ENCODE measurements at regions not wholly inside any gene's neighbourhood (a gene's known extent, or its start where the extent isn't known, plus 50 kb on each side); places are given as distances from the start of the nearest gene placed in this dataset.

- BruUV-seq (replicated peaks), result no TSS peak
- DNase-seq, result no peak
- no peaks in the 10 kb centered on the region for H3K36me3 Mint-ChIP-seq (ENCODE audit: insufficient read depth, unreplicated experiment)
- intact Hi-C loops (cut with micrococcal nuclease; ENCODE audit: unreplicated experiment), result no loop called here
- no peaks in the 10 kb centered on the region for H3K27me3 Mint-ChIP-seq (ENCODE audit: unreplicated experiment)
- TF ChIP-seq, protein P1, sequence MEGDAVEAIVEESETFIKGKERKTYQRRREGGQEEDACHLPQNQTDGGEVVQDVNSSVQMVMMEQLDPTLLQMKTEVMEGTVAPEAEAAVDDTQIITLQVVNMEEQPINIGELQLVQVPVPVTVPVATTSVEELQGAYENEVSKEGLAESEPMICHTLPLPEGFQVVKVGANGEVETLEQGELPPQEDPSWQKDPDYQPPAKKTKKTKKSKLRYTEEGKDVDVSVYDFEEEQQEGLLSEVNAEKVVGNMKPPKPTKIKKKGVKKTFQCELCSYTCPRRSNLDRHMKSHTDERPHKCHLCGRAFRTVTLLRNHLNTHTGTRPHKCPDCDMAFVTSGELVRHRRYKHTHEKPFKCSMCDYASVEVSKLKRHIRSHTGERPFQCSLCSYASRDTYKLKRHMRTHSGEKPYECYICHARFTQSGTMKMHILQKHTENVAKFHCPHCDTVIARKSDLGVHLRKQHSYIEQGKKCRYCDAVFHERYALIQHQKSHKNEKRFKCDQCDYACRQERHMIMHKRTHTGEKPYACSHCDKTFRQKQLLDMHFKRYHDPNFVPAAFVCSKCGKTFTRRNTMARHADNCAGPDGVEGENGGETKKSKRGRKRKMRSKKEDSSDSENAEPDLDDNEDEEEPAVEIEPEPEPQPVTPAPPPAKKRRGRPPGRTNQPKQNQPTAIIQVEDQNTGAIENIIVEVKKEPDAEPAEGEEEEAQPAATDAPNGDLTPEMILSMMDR (IDR thresholded peaks at IDR 0.05; ENCODE audit: unreplicated experiment), result no peak
- no peaks in the 10 kb centered on the region for H3K9me3 Mint-ChIP-seq (ENCODE audit: low read depth, unreplicated experiment)
- no peaks in the 10 kb centered on the region for H3K4me1 Mint-ChIP-seq (ENCODE audit: low read depth, unreplicated experiment)
- CTCF ChIA-PET, result no interaction called here
- no peak overlapping the region for H3K27ac Mint-ChIP-seq (ENCODE audit: unreplicated experiment)
- no peak overlapping the region for H3K4me3 Mint-ChIP-seq (ENCODE audit: low read depth, unreplicated experiment)
Observed at GRCh38 chr3:21041621-21042020, 709.4 kb downstream of the ZNF385D start.

- no peak for DNase-seq
- TF ChIP-seq, protein P1 (IDR thresholded peaks at IDR 0.05; ENCODE audit: unreplicated experiment), result no peak
- Mint-ChIP-seq H3K27me3 (ENCODE audit: unreplicated experiment) (no peaks in the 10 kb centered on the region), H3K27ac (ENCODE audit: unreplicated experiment) (no peak overlapping the region), H3K4me1 (ENCODE audit: low read depth, unreplicated experiment) (no peaks in the 10 kb centered on the region), H3K9me3 (ENCODE audit: low read depth, unreplicated experiment) (no peaks in the 10 kb centered on the region), H3K4me3 (ENCODE audit: low read depth, unreplicated experiment) (no peak overlapping the region), H3K36me3 (ENCODE audit: insufficient read depth, unreplicated experiment) (no peaks in the 10 kb centered on the region)
- CTCF ChIA-PET, result no interaction called here
- intact Hi-C loops (cut with micrococcal nuclease; ENCODE audit: unreplicated experiment), result no loop called here
- BruUV-seq (replicated peaks), result no TSS peak
Observed at GRCh38 chr3:21036888-21037287, 714.1 kb downstream of the ZNF385D start.

- no peak for DNase-seq
- CTCF ChIA-PET, result interaction anchor here (0.6 kb wide), 1 partner anchor 14 kb away, joined by 3 read pairs; no protein-coding TSS in a partner anchor
- Mint-ChIP-seq H3K4me1 (ENCODE audit: low read depth, unreplicated experiment) (no peaks in the 10 kb centered on the region), H3K4me3 (ENCODE audit: low read depth, unreplicated experiment) (no peak overlapping the region), H3K9me3 (ENCODE audit: low read depth, unreplicated experiment) (no peaks in the 10 kb centered on the region), H3K36me3 (ENCODE audit: insufficient read depth, unreplicated experiment) (no peaks in the 10 kb centered on the region), H3K27me3 (ENCODE audit: unreplicated experiment) (no peaks in the 10 kb centered on the region), H3K27ac (ENCODE audit: unreplicated experiment) (no peak overlapping the region)
- TF ChIP-seq, protein P1 (IDR thresholded peaks at IDR 0.05; ENCODE audit: unreplicated experiment), result no peak
- no TSS peak for BruUV-seq (replicated peaks)
- intact Hi-C loops (cut with micrococcal nuclease; ENCODE audit: unreplicated experiment), result no loop called here
Observed at GRCh38 chr3:21028412-21028811, 722.6 kb downstream of the ZNF385D start.

DNA sequence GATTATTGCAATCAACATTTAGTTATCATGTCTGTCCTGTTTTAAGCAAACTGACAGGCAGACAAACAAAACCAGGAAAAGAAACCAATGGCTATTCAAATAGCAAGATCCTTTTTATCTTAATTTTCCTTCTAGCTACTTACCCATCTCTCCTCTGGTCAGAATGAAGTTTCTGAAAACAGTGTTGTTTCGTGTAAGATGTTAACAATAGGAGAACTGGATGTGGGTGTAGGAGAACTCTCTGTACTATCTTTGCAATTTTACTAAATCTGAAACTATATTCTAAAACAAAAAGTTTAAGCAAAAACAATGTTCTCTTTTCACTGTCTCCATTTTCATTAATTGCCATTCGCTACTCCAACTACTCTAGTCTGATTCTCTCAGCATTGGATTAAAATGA lies 726.4 kb downstream of the ZNF385D start:
- H3K27ac Mint-ChIP-seq (ENCODE audit: unreplicated experiment), result no peak overlapping the region
- TF ChIP-seq, protein P1 (IDR thresholded peaks at IDR 0.05; ENCODE audit: unreplicated experiment), result no peak
- H3K9me3 Mint-ChIP-seq (ENCODE audit: low read depth, unreplicated experiment), result no peaks in the 10 kb centered on the region
- CTCF ChIA-PET, result no interaction called here
- no peak overlapping the region for H3K4me3 Mint-ChIP-seq (ENCODE audit: low read depth, unreplicated experiment)
- no peaks in the 10 kb centered on the region for H3K4me1 Mint-ChIP-seq (ENCODE audit: low read depth, unreplicated experiment)
- intact Hi-C loops (cut with micrococcal nuclease; ENCODE audit: unreplicated experiment), result no loop called here
- no TSS peak for BruUV-seq (replicated peaks)
- no peaks in the 10 kb centered on the region for H3K36me3 Mint-ChIP-seq (ENCODE audit: insufficient read depth, unreplicated experiment)
- no peak for DNase-seq
- H3K27me3 Mint-ChIP-seq (ENCODE audit: unreplicated experiment), result no peaks in the 10 kb centered on the region

Data from Calu3 (cell line).